ENCODE measurements at regions not wholly inside any gene's neighbourhood (a gene's known extent, or its start where the extent isn't known, plus 50 kb on each side); places are given as distances from the start of the nearest gene placed in this dataset.

DNA sequence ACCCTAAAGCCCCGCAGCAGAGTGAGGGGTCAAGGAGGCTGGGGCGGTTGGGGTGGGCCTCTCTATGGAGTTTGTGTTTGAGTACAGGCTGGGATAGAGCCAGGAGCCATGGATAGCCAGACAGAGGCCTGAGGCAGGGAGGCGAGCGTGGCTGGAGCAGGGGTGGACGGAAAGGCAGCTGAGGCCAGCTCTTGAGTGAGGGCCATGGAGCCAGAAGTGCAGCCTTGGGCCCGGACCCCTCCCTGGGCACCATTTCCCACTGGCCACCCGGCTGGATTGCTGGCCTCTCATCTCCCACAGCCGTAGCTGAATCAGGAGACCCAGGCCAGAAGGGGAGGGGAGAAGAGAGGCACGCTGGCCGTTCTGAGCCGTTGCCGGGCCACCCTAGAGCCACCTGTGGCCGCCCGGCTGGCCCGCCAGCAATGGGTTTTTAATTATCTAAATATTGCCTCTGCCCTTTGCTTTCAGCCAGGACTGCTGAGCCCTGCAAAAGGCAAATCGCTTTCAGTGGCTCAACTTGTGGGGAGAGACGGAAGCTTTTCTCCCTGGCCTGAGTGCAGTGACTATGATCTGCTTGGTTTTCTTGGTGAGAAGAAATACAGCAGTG lies 75.2 kb upstream of the GSE1 start:
- H3K4me3 ChIP-seq (ENCODE audit: low read depth, low read length): no peak overlapping the region
- no peak for DNase-seq (ENCODE audit: low read depth)
- in situ Hi-C loops (cut with HindIII; ENCODE audit: low sequenced_read_pairs): loop anchor here (5.0 kb wide), 1 partner anchor 41 kb away; no protein-coding TSS in a partner anchor
- TF ChIP-seq, protein P1, sequence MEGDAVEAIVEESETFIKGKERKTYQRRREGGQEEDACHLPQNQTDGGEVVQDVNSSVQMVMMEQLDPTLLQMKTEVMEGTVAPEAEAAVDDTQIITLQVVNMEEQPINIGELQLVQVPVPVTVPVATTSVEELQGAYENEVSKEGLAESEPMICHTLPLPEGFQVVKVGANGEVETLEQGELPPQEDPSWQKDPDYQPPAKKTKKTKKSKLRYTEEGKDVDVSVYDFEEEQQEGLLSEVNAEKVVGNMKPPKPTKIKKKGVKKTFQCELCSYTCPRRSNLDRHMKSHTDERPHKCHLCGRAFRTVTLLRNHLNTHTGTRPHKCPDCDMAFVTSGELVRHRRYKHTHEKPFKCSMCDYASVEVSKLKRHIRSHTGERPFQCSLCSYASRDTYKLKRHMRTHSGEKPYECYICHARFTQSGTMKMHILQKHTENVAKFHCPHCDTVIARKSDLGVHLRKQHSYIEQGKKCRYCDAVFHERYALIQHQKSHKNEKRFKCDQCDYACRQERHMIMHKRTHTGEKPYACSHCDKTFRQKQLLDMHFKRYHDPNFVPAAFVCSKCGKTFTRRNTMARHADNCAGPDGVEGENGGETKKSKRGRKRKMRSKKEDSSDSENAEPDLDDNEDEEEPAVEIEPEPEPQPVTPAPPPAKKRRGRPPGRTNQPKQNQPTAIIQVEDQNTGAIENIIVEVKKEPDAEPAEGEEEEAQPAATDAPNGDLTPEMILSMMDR (IDR thresholded peaks at IDR 0.05; ENCODE audit: low read depth, low read length, missing control alignments): no peak

DNA sequence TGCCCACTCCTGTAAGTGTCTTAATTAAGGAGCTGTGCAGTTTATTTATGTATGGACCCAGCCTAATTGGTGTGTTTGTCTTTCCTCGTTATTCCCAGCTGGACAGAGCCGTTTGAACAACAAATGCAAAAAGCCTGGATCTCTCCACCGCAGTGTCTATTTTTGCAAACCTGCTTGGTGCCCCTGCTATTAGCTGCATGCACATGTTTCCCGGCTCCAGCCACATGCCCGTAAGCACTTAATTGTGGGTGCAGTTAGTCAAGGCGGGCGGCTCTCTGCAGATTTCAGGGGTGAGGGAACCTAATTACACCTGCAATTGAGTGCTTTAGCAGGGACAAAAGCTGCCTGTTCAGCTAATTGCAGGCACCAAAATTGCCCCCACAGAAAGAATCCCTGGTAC lies 74.0 kb upstream of the GSE1 start:
- TF ChIP-seq, protein P1 (IDR thresholded peaks at IDR 0.05; ENCODE audit: low read depth, low read length, missing control alignments): no peak
- in situ Hi-C loops (cut with HindIII; ENCODE audit: low sequenced_read_pairs): loop anchor here (5.0 kb wide), 1 partner anchor 42 kb away; no protein-coding TSS in a partner anchor
- DNase-seq (ENCODE audit: low read depth): no peak
- H3K4me3 ChIP-seq (ENCODE audit: low read depth, low read length): no peak overlapping the region

DNA sequence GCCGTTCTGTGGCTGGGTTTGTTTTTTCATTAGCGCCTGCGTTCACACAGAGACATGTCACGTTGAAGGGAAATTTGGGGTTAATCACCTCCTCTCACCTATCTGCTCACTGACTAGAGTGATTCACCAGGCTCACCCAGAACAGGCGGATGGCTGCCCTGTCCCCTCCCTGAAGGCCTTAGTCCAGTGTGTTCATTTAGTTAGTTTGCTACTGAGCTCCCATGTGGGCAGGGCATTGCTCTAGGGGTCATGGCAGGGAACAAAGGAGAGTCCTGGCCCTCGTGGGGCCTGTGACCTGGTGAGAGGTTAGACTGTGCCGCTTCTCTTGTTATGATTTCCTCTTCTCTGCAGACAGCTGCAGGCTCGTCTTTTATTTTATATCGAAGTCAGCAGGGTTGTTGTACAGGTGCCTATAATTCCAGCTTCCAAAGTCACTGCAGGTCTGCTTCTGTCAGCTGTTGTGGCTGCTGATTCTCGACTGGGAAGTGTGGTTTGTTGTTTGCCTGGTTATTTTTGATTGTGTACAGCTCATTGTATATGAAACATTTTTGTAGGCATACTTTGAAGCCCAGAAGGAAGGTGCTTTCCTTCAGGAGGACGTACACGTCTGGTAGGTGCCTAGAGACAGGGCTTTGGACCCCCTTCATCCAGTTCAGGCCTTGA lies 73.4 kb upstream of the GSE1 start:
- DNase-seq (ENCODE audit: low read depth): no peak
- in situ Hi-C loops (cut with HindIII; ENCODE audit: low sequenced_read_pairs): loop anchor here (5.0 kb wide), 2 partner anchors 42 to 53 kb away; no protein-coding TSS in a partner anchor
- TF ChIP-seq, protein P1 (IDR thresholded peaks at IDR 0.05; ENCODE audit: low read depth, low read length, missing control alignments): no peak
- H3K4me3 ChIP-seq (ENCODE audit: low read depth, low read length): no peak overlapping the region

DNA sequence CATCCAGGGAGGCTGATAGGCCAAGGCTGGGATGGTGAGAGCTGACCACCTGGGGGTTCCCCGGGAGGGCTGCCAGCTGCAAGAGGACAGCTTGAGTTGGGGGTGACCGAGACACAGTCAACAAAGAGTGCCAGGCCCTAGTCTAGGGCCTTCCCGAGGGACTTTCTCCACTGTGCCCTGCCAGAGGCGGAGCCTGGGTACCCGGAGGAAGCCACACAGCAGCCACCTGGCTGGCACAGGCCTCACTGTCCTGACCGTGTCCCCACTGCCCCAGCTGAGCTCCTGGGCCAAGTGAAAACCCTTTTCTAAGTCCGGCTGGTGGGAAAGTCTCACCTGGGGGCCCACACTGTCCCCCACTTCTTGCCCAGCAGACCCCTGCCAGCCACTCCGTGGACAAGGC lies 71.9 kb upstream of the GSE1 start:
- DNase-seq (ENCODE audit: low read depth): no peak
- in situ Hi-C loops (cut with HindIII; ENCODE audit: low sequenced_read_pairs): loop anchor here (5.0 kb wide), 1 partner anchor 51 kb away; no protein-coding TSS in a partner anchor
- H3K4me3 ChIP-seq (ENCODE audit: low read depth, low read length): no peak overlapping the region
- TF ChIP-seq, protein P1 (IDR thresholded peaks at IDR 0.05; ENCODE audit: low read depth, low read length, missing control alignments): no peak

DNA sequence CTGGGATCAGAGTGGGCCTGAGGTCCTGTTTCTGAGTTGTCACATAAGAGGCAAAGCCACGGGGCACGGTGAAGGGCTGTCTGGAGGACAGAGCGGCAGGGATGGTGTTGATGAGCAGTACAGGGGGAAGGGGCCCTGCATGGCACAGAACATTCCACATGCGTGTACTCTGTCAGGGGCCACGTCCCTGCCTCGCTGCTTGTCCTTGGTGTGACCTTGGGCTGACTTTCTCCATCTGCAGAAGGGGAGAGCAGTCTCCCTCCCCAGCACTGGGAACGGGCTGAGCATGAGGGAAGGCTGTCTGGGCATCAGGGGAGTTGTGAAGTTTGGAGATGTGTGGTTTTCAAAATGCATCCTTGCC lies 71.5 kb upstream of the GSE1 start:
- in situ Hi-C loops (cut with HindIII; ENCODE audit: low sequenced_read_pairs): loop anchor here (5.0 kb wide), 1 partner anchor 51 kb away; no protein-coding TSS in a partner anchor
- DNase-seq (ENCODE audit: low read depth): no peak
- H3K4me3 ChIP-seq (ENCODE audit: low read depth, low read length): no peak overlapping the region
- TF ChIP-seq, protein P1 (IDR thresholded peaks at IDR 0.05; ENCODE audit: low read depth, low read length, missing control alignments): no peak

DNA sequence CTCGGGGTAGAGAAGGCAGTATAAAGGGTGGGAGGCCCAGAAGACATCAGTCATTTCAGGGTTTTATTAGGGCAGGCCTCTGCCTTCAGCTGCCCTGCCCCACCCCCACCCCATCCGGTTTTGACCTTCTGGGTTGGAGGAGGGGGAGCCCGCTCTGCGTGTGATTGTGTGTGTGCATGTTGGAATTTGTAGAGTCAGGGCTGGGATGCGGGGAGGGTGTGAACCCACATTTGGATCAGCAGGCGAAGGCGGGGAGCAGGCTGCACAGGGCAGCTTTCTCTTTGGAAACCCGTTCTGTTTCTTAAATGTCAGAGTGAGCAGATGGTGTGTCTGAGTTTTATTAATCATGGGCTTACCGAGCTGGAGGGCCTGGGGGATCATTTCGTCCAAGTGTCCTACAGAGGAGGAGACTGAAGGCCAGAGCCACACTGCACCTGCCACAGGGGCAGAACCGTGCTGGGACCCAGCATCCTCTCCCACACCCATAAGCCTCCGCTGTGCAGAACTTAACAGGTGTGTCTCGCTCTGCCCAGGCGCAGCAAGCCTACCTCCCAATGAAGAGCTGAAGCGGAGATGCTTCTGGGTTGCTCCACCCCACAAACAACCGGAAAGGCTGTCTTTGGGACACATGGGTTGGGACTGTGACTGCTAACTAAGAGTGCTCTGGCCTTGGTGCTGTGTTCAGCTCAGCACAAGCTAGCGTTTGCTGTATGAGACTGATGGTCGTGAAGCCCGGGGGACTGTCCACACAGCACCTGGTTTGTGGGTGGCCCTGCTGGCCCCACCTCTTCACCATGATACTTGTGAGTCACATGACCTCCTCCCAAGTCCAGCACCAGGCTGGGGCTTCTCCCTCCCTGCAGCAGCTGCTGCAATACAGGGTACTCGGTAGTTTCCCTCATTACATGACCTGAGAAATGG lies 70.9 kb upstream of the GSE1 start:
- TF ChIP-seq, protein P1 (IDR thresholded peaks at IDR 0.05; ENCODE audit: low read depth, low read length, missing control alignments): no peak
- in situ Hi-C loops (cut with HindIII; ENCODE audit: low sequenced_read_pairs): loop anchor here (5.0 kb wide), 1 partner anchor 50 kb away; no protein-coding TSS in a partner anchor
- H3K4me3 ChIP-seq (ENCODE audit: low read depth, low read length): no peak overlapping the region
- DNase-seq (ENCODE audit: low read depth): no peak
